Activated CD8-positive, alpha-beta memory T cell treated with anti-CD3 and anti-CD28 coated beads, Interleukin-2, amount 10 ng/mL, durations not matched to agents 7 days and 5 days (primary cell): ENCODE measurements at regions not wholly inside any gene's neighbourhood (a gene's known extent, or its start where the extent isn't known, plus 50 kb on each side); places are given as distances from the start of the nearest gene placed in this dataset.
A peak's percentile ranks its signal among the peaks of the same experiment; 100 is the strongest.

ENCODE experiments used
- ATAC-seq: fragments of 150-1000 bp; cut with Tn5 transposase; one replicate; pipeline ENCODE4 v1.10.0; 2021; ENCODE audit warnings: moderate library complexity
- CTCF ChIA-PET: fragments of 350-600 bp; sonication (Branson Sonifier 250); formaldehyde crosslinking; loops from one replicate; lab custom pipeline; 2021; ENCODE audit warnings: antibody characterized with exemption; lab: Charles Lee
- DNase-seq: peaks from one replicate; pipeline ENCODE4 v3.0.0-alpha.2; 2020
- H3K27ac Mint-ChIP-seq: one replicate; pipeline ENCODE4 v1.8.0; 2021; ENCODE audit warnings: mild to moderate bottlenecking, mixed read lengths
- H3K27me3 Mint-ChIP-seq: one replicate; pipeline ENCODE4 v1.8.0; 2021; ENCODE audit warnings: mixed read lengths
- H3K36me3 Mint-ChIP-seq: one replicate; pipeline ENCODE4 v1.8.0; 2021; ENCODE audit warnings: mild to moderate bottlenecking, mixed read lengths
- H3K4me1 Mint-ChIP-seq: one replicate; pipeline ENCODE4 v1.8.0; 2021; ENCODE audit warnings: mixed read lengths
- H3K4me3 Mint-ChIP-seq: one replicate; pipeline ENCODE4 v1.8.0; 2021; ENCODE audit warnings: mild to moderate bottlenecking, moderate library complexity, mixed read lengths
- H3K9me3 Mint-ChIP-seq: one replicate; pipeline ENCODE4 v1.8.0; 2022; ENCODE audit warnings: low read depth, mixed read lengths

- H3K27ac Mint-ChIP-seq: no peak overlapping the region
- no peaks in the 10 kb centered on the region for H3K9me3 Mint-ChIP-seq
- CTCF ChIA-PET: no interaction called here
- peaks cover 35% of the 10 kb centered on the region for H3K27me3 Mint-ChIP-seq
- no peaks in the 10 kb centered on the region for H3K36me3 Mint-ChIP-seq
- no peaks in the 10 kb centered on the region for H3K4me1 Mint-ChIP-seq
- no peak overlapping the region for H3K4me3 Mint-ChIP-seq
- DNase-seq (peak; percentile 60), ATAC-seq (peak; percentile 69)
Measured at GRCh38 chr9:36748322-36748899, 175.7 kb downstream of the MELK start.

DNA sequence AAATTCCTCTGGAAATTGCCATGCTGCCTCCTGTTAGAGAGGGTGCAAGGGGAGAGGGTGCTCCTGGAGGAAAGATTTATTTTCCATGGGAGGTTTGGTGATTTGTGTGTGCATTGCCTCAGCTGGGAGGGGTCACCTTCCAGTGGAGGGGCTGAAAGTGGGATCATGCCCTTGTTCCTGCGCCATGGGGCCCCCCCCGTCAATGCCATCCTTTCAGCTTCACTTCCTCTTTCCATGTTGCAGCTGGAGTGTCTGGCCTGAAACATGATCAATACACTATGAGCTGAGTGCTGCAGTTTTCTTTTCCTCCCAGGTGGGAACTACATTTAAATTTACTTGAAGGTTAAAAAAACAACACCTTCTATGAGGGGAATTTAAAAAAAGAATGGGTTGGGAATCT lies 176.8 kb downstream of the MELK start:
- no peaks in the 10 kb centered on the region for H3K4me1 Mint-ChIP-seq
- CTCF ChIA-PET: no interaction called here
- DNase-seq (no peak), ATAC-seq (no peak)
- no peak overlapping the region for H3K27ac Mint-ChIP-seq
- H3K27me3 Mint-ChIP-seq: peaks cover 37% of the 10 kb centered on the region
- no peaks in the 10 kb centered on the region for H3K36me3 Mint-ChIP-seq
- no peak overlapping the region for H3K4me3 Mint-ChIP-seq
- no peaks in the 10 kb centered on the region for H3K9me3 Mint-ChIP-seq

DNA sequence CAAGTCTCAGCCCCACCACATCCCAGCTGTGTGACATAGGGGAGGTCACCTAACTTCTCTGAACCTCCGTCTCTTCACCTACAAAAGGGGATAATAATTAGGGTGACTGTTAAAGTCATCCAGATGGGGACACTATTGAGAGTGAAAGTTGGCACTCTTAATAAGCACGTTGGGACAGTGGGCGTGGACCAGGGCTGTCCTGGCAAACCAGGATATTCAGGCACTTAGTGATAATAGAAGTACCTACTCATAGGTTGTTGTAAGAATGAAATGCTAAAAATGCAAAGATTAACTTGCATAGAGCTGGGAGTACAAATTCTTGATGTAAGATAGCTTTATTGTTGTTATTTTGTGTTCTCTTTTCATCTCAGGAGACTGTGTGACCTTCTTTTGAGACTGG lies 177.9 kb downstream of the MELK start:
- H3K4me3 Mint-ChIP-seq: no peak overlapping the region
- H3K9me3 Mint-ChIP-seq: no peaks in the 10 kb centered on the region
- H3K27me3 Mint-ChIP-seq: peaks cover 46% of the 10 kb centered on the region
- no peak for DNase-seq
- CTCF ChIA-PET: no interaction called here
- no peaks in the 10 kb centered on the region for H3K36me3 Mint-ChIP-seq
- ATAC-seq: no peak
- H3K27ac Mint-ChIP-seq: no peak overlapping the region
- H3K4me1 Mint-ChIP-seq: no peaks in the 10 kb centered on the region

DNA sequence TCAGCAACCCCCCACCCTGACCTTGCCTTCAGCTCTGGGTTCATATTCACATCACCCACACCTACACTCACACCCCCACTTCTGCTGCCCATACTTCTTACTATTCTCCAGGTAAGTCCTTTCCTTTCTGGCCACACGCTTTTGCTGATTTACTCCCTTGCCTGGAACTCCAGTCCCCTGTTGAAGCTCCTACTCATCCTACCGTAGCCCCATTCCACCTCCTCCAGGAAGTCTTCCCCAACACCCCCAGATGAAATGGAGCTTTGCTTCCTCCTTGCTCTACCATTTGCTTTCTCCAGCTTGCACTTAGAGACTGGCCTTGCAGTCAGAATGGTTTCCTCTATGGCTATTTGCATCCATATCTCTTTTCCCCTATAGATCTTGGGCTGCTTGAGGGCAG lies 182.3 kb downstream of the MELK start:
- H3K27ac Mint-ChIP-seq: no peak overlapping the region
- H3K36me3 Mint-ChIP-seq: no peaks in the 10 kb centered on the region
- H3K27me3 Mint-ChIP-seq: peaks cover 46% of the 10 kb centered on the region
- DNase-seq (no peak), ATAC-seq (no peak)
- H3K4me1 Mint-ChIP-seq: no peaks in the 10 kb centered on the region
- H3K4me3 Mint-ChIP-seq: no peak overlapping the region
- CTCF ChIA-PET: no interaction called here
- no peaks in the 10 kb centered on the region for H3K9me3 Mint-ChIP-seq

DNA sequence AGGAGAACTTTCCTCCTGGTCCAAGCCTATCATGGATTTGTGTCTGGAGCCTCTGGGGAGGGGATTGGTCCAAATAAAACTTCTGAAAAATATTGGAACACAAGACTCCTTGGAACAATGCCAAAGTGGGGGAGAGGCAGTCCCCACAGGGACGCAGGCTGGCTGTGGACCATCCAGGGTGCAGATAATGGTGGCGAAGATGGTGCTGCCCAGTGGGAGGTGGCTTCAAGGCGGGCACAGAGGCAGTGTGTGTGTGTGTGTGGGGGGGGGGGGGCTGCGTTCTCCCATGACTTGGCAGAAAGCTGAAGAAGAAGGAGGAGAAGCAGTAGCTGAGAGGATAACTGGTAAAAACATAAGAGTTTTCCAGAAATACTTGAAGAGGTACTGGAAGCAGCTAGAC lies 186.4 kb downstream of the MELK start:
- Mint-ChIP-seq H3K27me3 (peaks cover 32% of the 10 kb centered on the region), H3K4me3 (no peak overlapping the region), H3K4me1 (no peaks in the 10 kb centered on the region), H3K36me3 (no peaks in the 10 kb centered on the region), H3K9me3 (no peaks in the 10 kb centered on the region), H3K27ac (no peak overlapping the region)
- DNase-seq: no peak
- CTCF ChIA-PET: no interaction called here
- no peak for ATAC-seq

DNA sequence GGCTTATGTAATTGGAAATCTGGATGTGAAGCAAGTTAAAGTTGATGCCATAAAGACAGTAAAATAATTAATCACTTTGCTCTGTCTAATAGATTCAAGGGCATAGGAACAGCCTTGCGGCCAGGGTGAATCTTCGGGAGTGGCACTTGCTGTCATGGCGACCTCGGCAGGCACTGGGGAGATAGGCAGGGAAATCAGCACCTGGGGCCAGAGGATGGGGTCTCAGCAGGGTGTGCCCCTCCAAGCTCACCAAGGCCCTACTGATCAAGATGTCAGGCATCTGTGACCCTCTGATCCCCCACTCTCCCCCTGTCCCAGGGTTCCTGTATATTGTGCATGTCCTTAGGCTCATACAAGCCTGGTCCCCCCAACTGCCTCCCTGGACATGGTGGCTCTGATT lies 187.3 kb downstream of the MELK start:
- no peaks in the 10 kb centered on the region for H3K36me3 Mint-ChIP-seq
- H3K27me3 Mint-ChIP-seq: peaks cover 29% of the 10 kb centered on the region
- no peak overlapping the region for H3K4me3 Mint-ChIP-seq
- no peak for DNase-seq
- no peaks in the 10 kb centered on the region for H3K4me1 Mint-ChIP-seq
- no peak overlapping the region for H3K27ac Mint-ChIP-seq
- CTCF ChIA-PET: no interaction called here
- no peaks in the 10 kb centered on the region for H3K9me3 Mint-ChIP-seq
- no peak for ATAC-seq

DNA sequence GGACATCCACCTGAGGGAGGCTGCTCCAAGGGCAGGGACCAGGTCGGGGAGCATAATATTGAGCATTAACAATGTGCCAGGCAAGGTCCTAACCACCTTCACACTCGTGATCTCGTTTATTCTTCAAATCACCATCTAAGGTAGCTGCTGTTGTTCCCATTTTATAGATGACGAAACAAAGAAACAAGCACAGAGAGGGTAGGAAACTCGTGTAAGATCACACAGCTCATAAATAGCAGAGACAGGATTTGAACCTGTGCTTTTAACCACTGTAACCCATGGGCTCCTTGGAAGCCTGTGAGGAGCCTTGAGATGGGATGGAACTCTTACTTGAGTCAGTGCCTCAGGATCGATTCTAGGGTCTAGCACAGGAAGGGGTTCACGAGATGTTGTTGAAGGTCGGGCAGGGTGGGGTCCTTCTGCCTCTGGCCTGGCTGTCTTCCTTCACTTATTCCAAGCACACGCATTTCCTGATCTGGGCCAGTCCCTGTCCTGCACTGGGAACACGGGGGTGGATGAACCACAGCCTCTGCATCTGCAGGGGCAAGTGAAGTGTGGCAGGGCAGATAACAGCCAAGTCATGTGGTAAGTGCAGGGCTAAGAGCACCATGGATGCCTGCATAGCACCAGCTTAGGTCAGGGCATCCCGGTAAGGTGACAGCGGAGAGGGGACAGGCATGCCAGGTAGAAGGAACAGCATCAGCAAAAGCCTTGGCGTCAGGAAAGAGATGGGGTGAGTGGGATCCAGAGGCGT lies 188.1 kb downstream of the MELK start:
- CTCF ChIA-PET: no interaction called here
- Mint-ChIP-seq H3K27me3 (peaks cover 22% of the 10 kb centered on the region), H3K4me1 (no peaks in the 10 kb centered on the region), H3K9me3 (no peaks in the 10 kb centered on the region), H3K4me3 (no peak overlapping the region), H3K27ac (no peak overlapping the region), H3K36me3 (no peaks in the 10 kb centered on the region)
- DNase-seq: no peak
- no peak for ATAC-seq

- DNase-seq: no peak
- CTCF ChIA-PET: interaction anchor here (0.8 to 1.2 kb wide), 2 partner anchors 34 to 139 kb away, joined by 3 read pairs; no protein-coding TSS in a partner anchor
- ATAC-seq: no peak
- H3K4me3 Mint-ChIP-seq: no peak overlapping the region
- no peak overlapping the region for H3K27ac Mint-ChIP-seq
- H3K4me1 Mint-ChIP-seq: peaks cover 1% of the 10 kb centered on the region
- peaks cover 13% of the 10 kb centered on the region for H3K27me3 Mint-ChIP-seq
- H3K9me3 Mint-ChIP-seq: no peaks in the 10 kb centered on the region
- no peaks in the 10 kb centered on the region for H3K36me3 Mint-ChIP-seq
Measured at GRCh38 chr9:36762958-36763357, 190.3 kb downstream of the MELK start.

GRCh38 chr9:36763778-36764177 lies 191.1 kb downstream of the MELK start:
- H3K9me3 Mint-ChIP-seq: no peaks in the 10 kb centered on the region
- H3K27ac Mint-ChIP-seq: no peak overlapping the region
- peaks cover 17% of the 10 kb centered on the region for H3K27me3 Mint-ChIP-seq
- no peak overlapping the region for H3K4me3 Mint-ChIP-seq
- CTCF ChIA-PET: interaction anchor here (0.8 to 1.2 kb wide), 2 partner anchors 35 to 140 kb away, joined by 3 read pairs; no protein-coding TSS in a partner anchor
- DNase-seq: no peak
- no peak for ATAC-seq
- peaks cover 1% of the 10 kb centered on the region for H3K4me1 Mint-ChIP-seq
- no peaks in the 10 kb centered on the region for H3K36me3 Mint-ChIP-seq

DNA sequence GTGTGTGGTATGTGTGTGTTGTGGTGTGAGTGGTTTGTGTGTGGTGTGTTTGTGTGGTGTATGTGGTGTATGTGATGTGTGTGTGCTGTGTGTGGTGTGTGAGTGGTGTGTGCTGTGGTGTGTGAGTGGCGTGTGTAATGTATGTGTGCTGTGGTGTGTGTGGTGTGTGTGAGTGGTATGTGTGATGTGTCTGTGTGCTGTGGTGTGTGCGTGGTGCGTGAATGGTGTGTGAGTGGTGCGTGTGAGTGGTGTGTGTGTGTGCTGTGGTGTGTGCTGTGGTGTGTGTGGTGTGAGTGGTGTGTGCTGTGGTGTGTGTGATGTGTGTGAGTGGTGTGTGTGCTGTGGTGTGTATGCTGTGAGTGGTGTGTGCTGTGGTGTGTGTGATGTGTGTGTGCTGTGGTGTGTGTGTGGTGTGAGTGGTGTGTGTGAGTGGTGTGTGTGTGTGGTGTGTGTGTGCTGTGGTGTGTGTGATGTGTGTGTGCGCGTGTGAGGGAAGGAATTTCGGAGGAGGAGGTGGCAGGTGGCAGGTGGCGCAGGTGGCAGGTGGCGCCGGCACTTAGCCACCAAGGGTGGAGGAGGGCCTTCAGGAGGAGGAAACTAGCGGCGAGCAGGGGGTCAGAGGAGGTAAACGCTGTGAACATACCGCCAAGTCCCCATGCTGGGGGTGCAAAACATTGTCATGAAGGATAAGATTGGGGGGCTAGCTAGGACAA lies 191.8 kb downstream of the MELK start:
- peaks cover 18% of the 10 kb centered on the region for H3K27me3 Mint-ChIP-seq
- H3K4me1 Mint-ChIP-seq: peaks cover 1% of the 10 kb centered on the region
- no peak overlapping the region for H3K4me3 Mint-ChIP-seq
- no peak overlapping the region for H3K27ac Mint-ChIP-seq
- H3K36me3 Mint-ChIP-seq: no peaks in the 10 kb centered on the region
- ATAC-seq: no peak
- no peak for DNase-seq
- no peaks in the 10 kb centered on the region for H3K9me3 Mint-ChIP-seq
- CTCF ChIA-PET: interaction anchor here (1.4 kb wide), 1 partner anchor 91 kb away, joined by 4 read pairs; no protein-coding TSS in a partner anchor

DNA sequence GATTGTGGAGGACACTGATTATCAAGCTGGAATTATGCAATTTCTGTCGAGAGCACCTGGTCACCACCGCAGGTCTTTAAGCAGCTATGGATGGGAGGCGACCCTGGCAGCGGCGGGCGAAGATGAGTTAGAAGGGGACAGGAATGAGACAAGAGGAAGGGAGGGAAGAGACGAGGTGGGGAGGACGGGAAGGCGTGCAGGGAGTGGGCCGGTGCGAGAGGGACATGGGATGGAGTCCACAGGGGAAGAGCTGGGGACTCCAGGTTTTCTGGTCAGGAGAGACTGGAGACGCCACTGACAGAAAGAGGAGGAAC lies 192.3 kb downstream of the MELK start:
- CTCF ChIA-PET: interaction anchor here (1.4 kb wide), 1 partner anchor 91 kb away, joined by 4 read pairs; no protein-coding TSS in a partner anchor
- H3K27ac Mint-ChIP-seq: no peak overlapping the region
- DNase-seq (no peak), ATAC-seq (no peak)
- H3K9me3 Mint-ChIP-seq: no peaks in the 10 kb centered on the region
- no peaks in the 10 kb centered on the region for H3K36me3 Mint-ChIP-seq
- no peak overlapping the region for H3K4me3 Mint-ChIP-seq
- peaks cover 22% of the 10 kb centered on the region for H3K27me3 Mint-ChIP-seq
- peaks cover 1% of the 10 kb centered on the region for H3K4me1 Mint-ChIP-seq

- Mint-ChIP-seq H3K9me3 (no peaks in the 10 kb centered on the region), H3K4me1 (peaks cover 1% of the 10 kb centered on the region), H3K27me3 (peaks cover 20% of the 10 kb centered on the region), H3K4me3 (no peak overlapping the region), H3K27ac (peak overlapping the region; percentile 33), H3K36me3 (no peaks in the 10 kb centered on the region)
- DNase-seq (peak; percentile 94), ATAC-seq (peak; percentile 99)
- CTCF ChIA-PET: interaction anchor here (1.0 to 1.4 kb wide), 2 partner anchors 37 to 90 kb away, joined by 4 to 10 read pairs; no protein-coding TSS in a partner anchor
Measured at GRCh38 chr9:36765468-36766341, 193.0 kb downstream of the MELK start.

- H3K4me3 Mint-ChIP-seq: no peak overlapping the region
- H3K27me3 Mint-ChIP-seq: peaks cover 27% of the 10 kb centered on the region
- H3K9me3 Mint-ChIP-seq: no peaks in the 10 kb centered on the region
- ATAC-seq (no peak), DNase-seq (no peak)
- no peaks in the 10 kb centered on the region for H3K36me3 Mint-ChIP-seq
- H3K27ac Mint-ChIP-seq: no peak overlapping the region
- CTCF ChIA-PET: no interaction called here
- peaks cover 1% of the 10 kb centered on the region for H3K4me1 Mint-ChIP-seq
Measured at GRCh38 chr9:36768677-36769076, 196.0 kb downstream of the MELK start.
